Activated naive CD8-positive, alpha-beta T cell treated with anti-CD3 and anti-CD28 coated beads, Interleukin-2, amount 50 U/mL, for 24 hours (primary cell): ENCODE measurements at regions not wholly inside any gene's neighbourhood (a gene's known extent, or its start where the extent isn't known, plus 50 kb on each side); places are given as distances from the start of the nearest gene placed in this dataset.
"Not testable (repeated sequence)": the region's sequence is repeated elsewhere in the genome, so short reads cannot be mapped to it uniquely, and the experiment has no call there.

ENCODE experiments used
- ATAC-seq: fragments of 150-1000 bp; cut with Tn5 transposase; one replicate; pipeline ENCODE4 v1.10.0; 2021
- DNase-seq: peaks from one replicate; pipeline ENCODE4 v3.0.0; 2021
- H3K27ac Mint-ChIP-seq: one replicate; pipeline ENCODE4 v1.8.0; 2021; ENCODE audit warnings: mild to moderate bottlenecking, mixed read lengths
- H3K27me3 Mint-ChIP-seq: one replicate; pipeline ENCODE4 v1.8.0; 2021; ENCODE audit warnings: mixed read lengths
- H3K36me3 Mint-ChIP-seq: one replicate; pipeline ENCODE4 v1.8.0; 2021; ENCODE audit warnings: low read depth, mixed read lengths
- H3K4me1 Mint-ChIP-seq: one replicate; pipeline ENCODE4 v1.8.0; 2021; ENCODE audit warnings: mixed read lengths
- H3K4me3 Mint-ChIP-seq: one replicate; pipeline ENCODE4 v1.8.0; 2021; ENCODE audit warnings: mild to moderate bottlenecking, moderate library complexity, mixed read lengths
- H3K9me3 Mint-ChIP-seq: one replicate; pipeline ENCODE4 v1.8.0; 2021; ENCODE audit warnings: mixed read lengths

DNA sequence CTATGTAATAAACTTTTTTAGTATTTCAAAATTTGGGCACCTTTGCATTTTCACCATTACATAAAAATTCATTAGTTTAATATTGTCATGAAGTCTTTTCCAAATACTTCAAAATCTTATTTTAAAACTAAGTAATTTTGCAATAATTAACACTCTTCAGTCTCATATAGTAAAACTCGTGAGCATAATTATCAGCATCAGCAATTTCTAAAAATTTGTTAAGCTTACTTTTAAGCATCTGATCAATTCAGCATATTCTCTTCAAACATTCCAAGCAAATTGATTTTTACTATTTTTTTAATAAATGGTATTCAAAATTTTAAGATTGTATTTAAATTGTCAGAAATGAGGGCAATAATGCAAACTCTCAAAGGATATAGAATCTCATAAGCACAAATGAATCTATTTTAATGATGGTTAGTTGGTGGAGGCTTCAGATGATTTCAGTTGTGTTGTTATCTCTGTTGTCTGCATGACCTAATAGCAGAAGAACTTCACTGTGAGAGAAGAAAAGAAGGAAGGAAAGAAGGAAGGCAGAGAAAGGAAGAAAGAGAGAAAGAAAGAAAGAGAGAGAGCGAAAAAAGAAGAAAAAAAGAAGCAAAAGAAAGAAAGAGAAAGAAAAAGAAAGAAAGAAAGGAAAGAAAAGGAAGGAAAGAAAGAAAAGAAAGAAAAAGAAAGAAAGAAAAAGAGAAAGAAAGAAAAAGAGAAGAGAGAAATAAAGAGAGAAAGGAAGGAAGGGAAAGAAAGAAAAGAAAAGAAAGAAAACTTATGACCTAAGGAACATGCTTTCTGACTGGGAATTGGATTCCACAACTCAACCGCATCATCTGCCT, 860.5 kb downstream of the NCAM2 start:
- Mint-ChIP-seq H3K36me3 (no peaks in the 10 kb centered on the region), H3K4me3 (no peak overlapping the region), H3K27me3 (no peaks in the 10 kb centered on the region), H3K4me1 (no peaks in the 10 kb centered on the region), H3K9me3 (peaks cover 9% of the 10 kb centered on the region), H3K27ac (no peak overlapping the region)
- ATAC-seq (no peak), DNase-seq (no peak)

DNA sequence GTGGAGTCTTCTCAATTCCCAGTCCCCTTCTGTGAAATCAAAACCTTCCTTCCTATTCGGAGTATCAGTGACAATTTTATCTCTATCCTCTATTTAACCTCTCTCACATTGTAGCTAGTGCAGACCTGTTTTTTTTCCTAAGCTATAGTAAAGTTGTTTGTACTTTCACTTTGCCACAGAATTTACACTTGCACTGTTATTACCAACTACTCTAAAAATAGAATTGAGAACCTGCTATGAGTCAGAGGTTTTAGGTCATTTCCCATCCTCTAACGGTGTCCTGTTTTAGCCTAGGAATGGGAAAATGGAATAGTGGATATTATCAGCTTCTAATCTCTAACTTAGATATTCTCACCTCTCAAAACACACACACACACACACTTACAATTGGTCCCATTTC, 862.7 kb downstream of the NCAM2 start:
- ATAC-seq (no peak), DNase-seq (no peak)
- Mint-ChIP-seq H3K9me3 (peaks cover 4% of the 10 kb centered on the region), H3K27me3 (no peaks in the 10 kb centered on the region), H3K4me3 (no peak overlapping the region), H3K4me1 (no peaks in the 10 kb centered on the region), H3K36me3 (no peaks in the 10 kb centered on the region), H3K27ac (no peak overlapping the region)

DNA sequence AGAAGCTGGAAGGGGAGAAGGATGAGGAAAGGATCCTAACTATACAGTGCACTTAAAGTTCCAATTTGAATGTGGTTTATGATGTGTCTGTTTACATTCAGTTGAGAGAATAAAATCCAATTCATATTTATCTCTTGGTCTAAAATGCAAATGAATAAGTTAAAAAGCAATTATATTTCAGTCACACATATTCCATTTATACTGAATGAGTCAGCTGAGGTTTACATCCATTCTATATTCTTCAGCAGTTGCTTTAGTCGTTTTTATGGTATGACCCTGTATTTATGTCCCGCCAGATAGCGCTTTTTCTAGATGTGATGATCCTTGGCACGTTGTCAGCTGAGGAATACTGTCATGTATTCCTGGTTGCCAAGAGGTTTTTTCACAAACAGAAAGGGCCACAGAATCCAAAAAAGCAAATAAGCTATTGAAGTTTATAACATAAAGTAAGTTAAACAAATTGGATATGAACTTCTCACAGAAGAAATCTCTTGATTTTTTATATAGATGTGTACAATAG, 866.2 kb downstream of the NCAM2 start:
- Mint-ChIP-seq H3K4me3 (no peak overlapping the region), H3K27ac (no peak overlapping the region), H3K4me1 (no peaks in the 10 kb centered on the region), H3K36me3 (no peaks in the 10 kb centered on the region), H3K27me3 (no peaks in the 10 kb centered on the region), H3K9me3 (peaks cover 10% of the 10 kb centered on the region)
- no peak for ATAC-seq
- no peak for DNase-seq

DNA sequence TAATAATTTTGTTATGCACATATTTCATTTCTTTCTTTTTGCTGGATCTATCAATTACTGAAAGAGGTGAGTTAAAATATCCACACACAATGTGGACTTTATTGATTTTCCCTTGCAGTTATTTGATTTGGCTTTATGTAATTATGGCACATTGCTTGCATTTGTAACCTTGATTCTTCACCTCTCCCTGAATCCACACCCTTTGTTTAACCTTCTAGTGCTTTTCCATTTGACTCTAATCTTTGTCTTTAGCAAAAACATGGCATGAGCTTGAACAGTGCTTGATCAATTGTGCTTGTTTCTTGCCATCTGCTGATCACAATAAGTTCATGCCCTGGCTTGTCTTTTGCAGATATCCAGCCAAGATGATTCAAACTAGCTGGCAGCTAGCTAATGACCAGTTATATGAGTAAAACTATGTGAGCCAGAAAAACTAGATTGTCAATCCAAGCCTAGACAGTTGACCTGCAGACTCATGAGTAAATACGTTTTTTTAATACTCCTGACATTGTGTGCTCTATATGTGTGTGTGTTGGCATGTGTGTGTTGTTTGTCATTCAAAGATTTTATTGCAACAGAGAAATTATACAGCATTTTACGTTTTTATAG, 899.2 kb downstream of the NCAM2 start:
- Mint-ChIP-seq H3K27me3 (no peaks in the 10 kb centered on the region), H3K4me3 (no peak overlapping the region), H3K9me3 (peaks cover 33% of the 10 kb centered on the region), H3K4me1 (no peaks in the 10 kb centered on the region), H3K27ac (no peak overlapping the region), H3K36me3 (no peaks in the 10 kb centered on the region)
- DNase-seq, result no peak
- ATAC-seq, result no peak

GRCh38 chr21:21898801-21899200, 900.6 kb downstream of the NCAM2 start:
- Mint-ChIP-seq H3K27me3 (no peaks in the 10 kb centered on the region), H3K36me3 (no peaks in the 10 kb centered on the region), H3K27ac (no peak overlapping the region), H3K4me3 (no peak overlapping the region), H3K4me1 (no peaks in the 10 kb centered on the region), H3K9me3 (peaks cover 26% of the 10 kb centered on the region)
- ATAC-seq, result no peak
- no peak for DNase-seq

DNA sequence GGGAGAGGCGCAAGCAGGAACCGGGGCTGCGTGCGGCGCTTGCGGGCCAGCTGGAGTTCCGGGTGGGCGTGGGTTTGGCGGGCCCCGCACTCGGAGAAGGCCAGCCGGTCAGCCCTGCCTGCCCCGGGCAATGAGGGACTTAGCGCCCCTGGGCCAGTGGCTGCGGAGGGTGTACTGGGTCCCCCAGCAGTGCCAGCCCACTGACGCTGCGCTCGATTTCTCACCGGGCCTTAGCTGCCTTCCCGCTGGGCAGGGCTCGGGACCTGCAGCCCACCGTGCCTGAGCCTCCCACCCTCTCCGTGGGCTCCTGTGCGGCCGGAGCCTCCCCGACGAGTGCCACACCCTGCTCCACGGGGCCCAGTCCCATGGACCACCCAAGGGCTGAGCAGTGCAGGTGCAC, 904.2 kb downstream of the NCAM2 start:
- ATAC-seq, H3K36me3 Mint-ChIP-seq, H3K27me3 Mint-ChIP-seq, H3K27ac Mint-ChIP-seq, DNase-seq, H3K4me1 Mint-ChIP-seq, H3K4me3 Mint-ChIP-seq: not testable (repeated sequence)
- H3K9me3 Mint-ChIP-seq, result peaks cover 13% of the 10 kb centered on the region

- Mint-ChIP-seq H3K4me1 (no peaks in the 10 kb centered on the region), H3K27me3 (no peaks in the 10 kb centered on the region), H3K9me3 (peaks cover 5% of the 10 kb centered on the region), H3K36me3 (no peaks in the 10 kb centered on the region), H3K4me3 (no peak overlapping the region), H3K27ac (no peak overlapping the region)
- ATAC-seq, result no peak
- no peak for DNase-seq
These were observed 909.1 kb downstream of the NCAM2 start for GRCh38 chr21:21907271-21907670.

DNA sequence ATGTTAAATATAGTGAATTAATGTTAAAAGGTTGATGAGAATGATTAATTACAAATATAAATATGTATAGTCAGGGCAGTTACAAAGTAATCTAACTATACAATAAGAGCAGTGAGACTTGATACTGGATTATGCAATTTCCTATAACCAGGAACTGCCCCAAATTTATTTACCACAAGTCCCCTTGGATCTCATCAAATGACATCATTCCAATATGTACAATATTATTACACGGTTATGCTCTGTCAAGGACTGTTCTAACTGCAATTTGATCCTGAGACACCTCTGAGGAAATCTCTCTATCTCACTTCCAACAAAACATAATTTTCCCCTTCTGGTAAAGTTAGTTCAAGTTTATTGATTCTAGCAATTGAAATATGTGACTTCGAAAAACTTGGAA, 917.6 kb downstream of the NCAM2 start:
- no peaks in the 10 kb centered on the region for H3K27me3 Mint-ChIP-seq
- no peaks in the 10 kb centered on the region for H3K4me1 Mint-ChIP-seq
- no peaks in the 10 kb centered on the region for H3K9me3 Mint-ChIP-seq
- H3K4me3 Mint-ChIP-seq, result no peak overlapping the region
- DNase-seq (no peak), ATAC-seq (no peak)
- no peak overlapping the region for H3K27ac Mint-ChIP-seq
- H3K36me3 Mint-ChIP-seq, result no peaks in the 10 kb centered on the region

- no peak overlapping the region for H3K4me3 Mint-ChIP-seq
These were observed 923.4 kb downstream of the NCAM2 start for GRCh38 chr21:21921410-21922232.

DNA sequence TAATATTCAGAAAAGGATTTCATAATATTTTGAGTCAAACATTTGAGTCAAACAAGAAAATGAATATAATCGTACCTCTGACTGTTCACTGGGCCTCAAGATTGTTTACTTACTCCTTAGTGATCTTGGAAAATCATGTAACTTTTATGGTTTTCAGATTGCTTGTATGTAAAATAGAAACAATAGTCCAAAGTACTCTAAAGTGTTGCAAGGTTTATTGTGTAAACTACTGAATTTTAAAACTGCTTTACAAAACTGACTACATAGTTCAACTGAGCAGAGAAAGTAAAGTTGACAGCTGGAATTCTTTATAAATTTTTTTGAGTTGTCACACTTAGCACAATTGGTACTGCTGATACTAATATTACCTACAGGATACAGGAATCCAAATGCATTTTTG, 931.0 kb downstream of the NCAM2 start:
- Mint-ChIP-seq H3K9me3 (no peaks in the 10 kb centered on the region), H3K27me3 (no peaks in the 10 kb centered on the region), H3K4me3 (no peak overlapping the region), H3K27ac (no peak overlapping the region), H3K36me3 (no peaks in the 10 kb centered on the region), H3K4me1 (no peaks in the 10 kb centered on the region)
- ATAC-seq (no peak), DNase-seq (no peak)

More at GRCh38 chr21:21921410-21922232, 923.4 kb downstream of the NCAM2 start:
- no peaks in the 10 kb centered on the region for H3K36me3 Mint-ChIP-seq
- H3K27me3 Mint-ChIP-seq, result no peaks in the 10 kb centered on the region
- ATAC-seq, result no peak
- no peak for DNase-seq
- H3K4me1 Mint-ChIP-seq, result no peaks in the 10 kb centered on the region
- no peak overlapping the region for H3K27ac Mint-ChIP-seq
- H3K9me3 Mint-ChIP-seq, result no peaks in the 10 kb centered on the region

DNA sequence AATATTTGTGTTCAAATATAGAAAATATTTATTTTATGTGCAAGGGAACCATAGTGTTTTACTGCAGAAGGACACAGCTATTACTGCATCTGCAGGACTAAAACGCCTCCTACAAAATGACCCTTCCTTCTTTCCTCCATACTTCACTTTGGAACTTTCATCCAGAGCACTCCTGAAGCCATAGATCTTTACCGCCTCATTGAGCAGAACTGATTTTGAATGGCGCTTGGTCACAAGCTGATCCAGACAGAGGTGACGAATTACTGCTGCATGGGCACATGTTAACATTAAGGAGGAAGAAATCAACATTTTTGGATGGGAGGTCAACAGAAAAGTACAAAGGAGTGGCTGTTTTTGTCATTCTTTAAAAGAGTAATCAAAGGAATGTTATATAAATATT, 931.6 kb downstream of the NCAM2 start:
- Mint-ChIP-seq H3K4me3 (no peak overlapping the region), H3K4me1 (no peaks in the 10 kb centered on the region)

GRCh38 chr21:21952566-21952965, 954.4 kb downstream of the NCAM2 start:
- H3K4me1 Mint-ChIP-seq, result no peaks in the 10 kb centered on the region

More for the DNA sequence above, 931.6 kb downstream of the NCAM2 start:
- H3K27ac Mint-ChIP-seq, result no peak overlapping the region
- no peaks in the 10 kb centered on the region for H3K27me3 Mint-ChIP-seq
- DNase-seq (no peak), ATAC-seq (no peak)
- H3K9me3 Mint-ChIP-seq, result no peaks in the 10 kb centered on the region
- H3K36me3 Mint-ChIP-seq, result no peaks in the 10 kb centered on the region

DNA sequence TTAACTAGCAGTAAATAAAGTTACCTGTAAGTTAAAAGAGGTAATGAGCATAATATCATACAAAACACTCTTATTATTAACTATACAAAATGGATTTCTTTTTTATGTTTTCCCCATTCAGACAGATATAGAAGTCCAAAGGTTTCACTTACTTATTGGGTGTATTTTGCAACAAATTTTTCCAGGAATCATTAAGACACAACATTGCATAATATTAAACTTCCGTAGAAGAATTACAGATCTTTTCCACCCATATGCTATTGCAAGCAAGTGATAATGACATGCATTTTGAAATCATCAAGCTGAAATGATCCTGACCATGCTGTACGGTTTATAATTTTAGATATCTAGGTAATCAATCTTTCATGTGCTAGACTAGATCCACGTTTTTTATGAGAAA, 957.0 kb downstream of the NCAM2 start:
- H3K4me1 Mint-ChIP-seq, result no peaks in the 10 kb centered on the region
- no peak for ATAC-seq
- no peak for DNase-seq
- H3K27me3 Mint-ChIP-seq, result no peaks in the 10 kb centered on the region
- H3K36me3 Mint-ChIP-seq, result no peaks in the 10 kb centered on the region
- no peak overlapping the region for H3K27ac Mint-ChIP-seq
- H3K9me3 Mint-ChIP-seq, result peaks cover 11% of the 10 kb centered on the region
- no peak overlapping the region for H3K4me3 Mint-ChIP-seq

More at GRCh38 chr21:21952566-21952965, 954.4 kb downstream of the NCAM2 start:
- Mint-ChIP-seq H3K27me3 (no peaks in the 10 kb centered on the region), H3K9me3 (peaks cover 15% of the 10 kb centered on the region), H3K36me3 (no peaks in the 10 kb centered on the region), H3K4me3 (no peak overlapping the region), H3K27ac (no peak overlapping the region)
- no peak for DNase-seq
- no peak for ATAC-seq

GRCh38 chr21:21957490-21957889, 959.3 kb downstream of the NCAM2 start:
- Mint-ChIP-seq H3K36me3 (no peaks in the 10 kb centered on the region), H3K27ac (no peak overlapping the region), H3K9me3 (peaks cover 4% of the 10 kb centered on the region), H3K4me1 (no peaks in the 10 kb centered on the region), H3K4me3 (no peak overlapping the region), H3K27me3 (no peaks in the 10 kb centered on the region)
- DNase-seq, result no peak
- no peak for ATAC-seq
